ENCODE measurements at regions not wholly inside any gene's neighbourhood (a gene's known extent, or its start where the extent isn't known, plus 50 kb on each side); places are given as distances from the start of the nearest gene placed in this dataset.

DNA sequence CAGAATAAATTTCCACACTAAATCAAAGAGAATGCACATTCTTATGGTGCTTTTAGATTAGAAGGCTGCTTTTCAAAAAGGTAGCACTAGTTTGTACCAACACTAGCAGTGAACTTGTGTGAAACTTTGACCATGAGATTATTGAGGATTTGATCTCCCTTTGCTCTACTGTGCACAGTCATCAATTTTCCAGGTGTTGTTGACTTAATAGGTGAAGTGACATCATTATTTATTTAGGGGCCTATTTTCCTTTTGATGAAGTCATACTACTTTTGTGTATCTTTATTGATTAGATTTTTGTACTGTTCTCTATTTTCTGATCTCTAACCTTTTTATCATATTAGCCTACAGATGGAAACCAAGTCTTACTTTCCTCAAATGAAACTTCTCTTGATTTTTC is 507.9 kb upstream of the LCORL start:
- Mint-ChIP-seq H3K4me3 (no peak overlapping the region), H3K36me3 (ENCODE audit: low read depth) (no peaks in the 10 kb centered on the region), H3K27ac (no peak overlapping the region), H3K9me3 (no peaks in the 10 kb centered on the region), H3K4me1 (no peaks in the 10 kb centered on the region), H3K27me3 (ENCODE audit: low read depth, poor library complexity) (peaks cover 13% of the 10 kb centered on the region)
- TF ChIP-seq, protein P1, sequence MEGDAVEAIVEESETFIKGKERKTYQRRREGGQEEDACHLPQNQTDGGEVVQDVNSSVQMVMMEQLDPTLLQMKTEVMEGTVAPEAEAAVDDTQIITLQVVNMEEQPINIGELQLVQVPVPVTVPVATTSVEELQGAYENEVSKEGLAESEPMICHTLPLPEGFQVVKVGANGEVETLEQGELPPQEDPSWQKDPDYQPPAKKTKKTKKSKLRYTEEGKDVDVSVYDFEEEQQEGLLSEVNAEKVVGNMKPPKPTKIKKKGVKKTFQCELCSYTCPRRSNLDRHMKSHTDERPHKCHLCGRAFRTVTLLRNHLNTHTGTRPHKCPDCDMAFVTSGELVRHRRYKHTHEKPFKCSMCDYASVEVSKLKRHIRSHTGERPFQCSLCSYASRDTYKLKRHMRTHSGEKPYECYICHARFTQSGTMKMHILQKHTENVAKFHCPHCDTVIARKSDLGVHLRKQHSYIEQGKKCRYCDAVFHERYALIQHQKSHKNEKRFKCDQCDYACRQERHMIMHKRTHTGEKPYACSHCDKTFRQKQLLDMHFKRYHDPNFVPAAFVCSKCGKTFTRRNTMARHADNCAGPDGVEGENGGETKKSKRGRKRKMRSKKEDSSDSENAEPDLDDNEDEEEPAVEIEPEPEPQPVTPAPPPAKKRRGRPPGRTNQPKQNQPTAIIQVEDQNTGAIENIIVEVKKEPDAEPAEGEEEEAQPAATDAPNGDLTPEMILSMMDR (IDR thresholded peaks at IDR 0.05), result no peak
- no peak for DNase-seq

DNA sequence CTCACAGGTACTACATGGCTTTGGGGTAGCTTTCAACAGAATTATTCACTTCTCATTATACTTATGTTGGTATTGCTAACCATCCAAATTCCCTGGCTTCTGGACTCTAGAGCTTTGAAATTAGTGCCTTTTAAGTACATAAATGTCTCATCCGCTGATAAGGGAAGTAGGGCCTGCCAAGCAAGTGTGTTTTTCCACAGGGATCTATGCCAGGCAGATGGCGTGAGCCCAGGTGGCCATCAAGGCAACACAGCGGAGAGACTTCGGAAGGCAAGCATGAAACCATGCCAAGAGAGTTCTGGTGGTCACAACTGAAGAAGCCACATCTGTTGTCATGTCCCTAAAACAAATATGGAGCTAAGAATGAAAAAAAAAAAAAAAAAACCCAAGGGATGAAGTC is 503.1 kb upstream of the LCORL start:
- Mint-ChIP-seq H3K36me3 (ENCODE audit: low read depth) (no peaks in the 10 kb centered on the region), H3K27me3 (ENCODE audit: low read depth, poor library complexity) (peaks cover 11% of the 10 kb centered on the region), H3K4me1 (no peaks in the 10 kb centered on the region), H3K4me3 (no peak overlapping the region), H3K27ac (no peak overlapping the region), H3K9me3 (no peaks in the 10 kb centered on the region)
- TF ChIP-seq, protein P1 (IDR thresholded peaks at IDR 0.05), result no peak
- DNase-seq, result no peak

DNA sequence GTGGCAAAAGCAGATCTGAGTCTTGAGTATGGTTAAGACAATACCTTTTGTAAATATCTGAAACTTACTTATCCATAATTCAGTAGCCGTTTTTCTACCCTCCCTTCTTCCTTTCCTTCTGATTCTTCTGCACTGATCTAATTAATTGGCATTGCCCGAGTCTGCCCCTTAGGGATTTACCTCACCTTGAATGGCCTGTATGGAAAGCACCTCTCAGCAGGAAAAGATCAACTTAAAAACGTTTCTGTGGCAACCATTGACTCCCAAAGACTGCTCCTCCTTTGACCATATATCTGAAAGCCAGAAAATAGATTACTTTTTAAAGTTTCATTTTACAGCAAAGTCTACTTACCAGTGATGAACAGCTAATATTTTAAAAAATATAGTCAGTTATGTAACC is 496.5 kb upstream of the LCORL start:
- TF ChIP-seq, protein P1 (IDR thresholded peaks at IDR 0.05), result no peak
- no peak for DNase-seq
- peaks cover 8% of the 10 kb centered on the region for H3K27me3 Mint-ChIP-seq (ENCODE audit: low read depth, poor library complexity)
- no peak overlapping the region for H3K27ac Mint-ChIP-seq
- no peaks in the 10 kb centered on the region for H3K9me3 Mint-ChIP-seq
- no peaks in the 10 kb centered on the region for H3K4me1 Mint-ChIP-seq
- H3K36me3 Mint-ChIP-seq (ENCODE audit: low read depth), result no peaks in the 10 kb centered on the region
- no peak overlapping the region for H3K4me3 Mint-ChIP-seq

DNA sequence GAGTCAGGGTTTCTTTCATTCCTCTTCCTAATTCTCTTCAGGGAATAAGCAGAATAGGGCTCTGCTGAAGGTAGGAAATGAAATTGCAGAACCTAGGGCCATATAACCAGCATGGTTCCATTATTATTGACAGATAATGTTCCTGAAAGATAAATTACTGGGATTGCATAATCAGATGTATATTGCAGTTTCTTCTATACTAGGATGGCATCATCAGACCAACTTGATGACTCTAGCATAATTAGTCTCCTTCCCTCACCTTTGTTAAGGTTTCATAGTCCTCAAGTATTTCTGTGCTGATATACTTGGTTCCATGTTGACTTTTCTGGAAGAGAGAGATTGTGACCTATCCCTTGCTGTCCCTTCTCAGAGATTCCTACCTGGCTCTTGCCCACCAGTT is 492.3 kb upstream of the LCORL start:
- no peak overlapping the region for H3K4me3 Mint-ChIP-seq
- no peaks in the 10 kb centered on the region for H3K36me3 Mint-ChIP-seq (ENCODE audit: low read depth)
- no peak for DNase-seq
- H3K27ac Mint-ChIP-seq, result no peak overlapping the region
- H3K27me3 Mint-ChIP-seq (ENCODE audit: low read depth, poor library complexity), result peaks cover 10% of the 10 kb centered on the region
- no peaks in the 10 kb centered on the region for H3K4me1 Mint-ChIP-seq
- TF ChIP-seq, protein P1 (IDR thresholded peaks at IDR 0.05), result no peak
- H3K9me3 Mint-ChIP-seq, result no peaks in the 10 kb centered on the region

DNA sequence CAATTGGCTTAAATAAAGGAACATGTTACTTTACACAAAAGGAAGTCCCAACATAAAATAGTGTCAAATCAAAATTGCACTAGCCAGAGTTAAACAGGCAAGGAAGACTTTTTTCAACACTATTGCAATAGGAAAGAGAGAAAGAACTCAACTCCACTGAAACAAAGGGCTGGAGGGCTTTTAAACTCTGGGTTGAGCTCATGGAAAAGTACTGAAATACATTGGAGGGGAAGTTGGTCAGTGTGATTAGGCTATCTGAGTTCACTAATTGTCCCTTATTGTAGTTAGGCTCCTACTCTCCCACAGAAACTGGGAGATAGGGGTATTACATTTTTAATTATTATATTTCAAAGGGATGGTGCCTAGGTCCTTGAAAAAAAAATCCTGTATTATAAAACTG is 491.2 kb upstream of the LCORL start:
- H3K9me3 Mint-ChIP-seq, result no peaks in the 10 kb centered on the region
- H3K27me3 Mint-ChIP-seq (ENCODE audit: low read depth, poor library complexity), result peaks cover 6% of the 10 kb centered on the region
- H3K4me1 Mint-ChIP-seq, result no peaks in the 10 kb centered on the region
- no peak for DNase-seq
- H3K4me3 Mint-ChIP-seq, result no peak overlapping the region
- H3K27ac Mint-ChIP-seq, result no peak overlapping the region
- no peaks in the 10 kb centered on the region for H3K36me3 Mint-ChIP-seq (ENCODE audit: low read depth)
- TF ChIP-seq, protein P1 (IDR thresholded peaks at IDR 0.05), result no peak

DNA sequence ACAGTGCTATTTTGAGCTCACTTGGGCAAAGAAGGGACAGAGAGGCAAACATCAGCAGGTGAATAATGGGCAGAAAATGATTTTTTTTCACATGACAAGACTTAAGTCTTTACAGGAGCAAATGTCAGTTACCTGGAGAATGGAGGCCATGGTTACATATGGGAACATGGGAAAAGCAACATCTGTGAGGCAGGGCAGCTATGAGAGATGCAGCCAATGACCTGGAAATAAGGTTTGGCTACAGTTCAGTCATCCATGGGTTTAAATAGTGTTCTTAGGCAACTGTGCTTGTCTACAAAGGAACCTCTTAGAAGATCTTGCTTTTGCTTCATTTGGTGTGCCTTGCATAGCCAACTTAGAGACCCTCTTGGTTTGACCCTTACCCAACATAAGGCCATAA is 490.2 kb upstream of the LCORL start:
- Mint-ChIP-seq H3K27me3 (ENCODE audit: low read depth, poor library complexity) (peaks cover 6% of the 10 kb centered on the region), H3K4me3 (no peak overlapping the region), H3K4me1 (no peaks in the 10 kb centered on the region), H3K27ac (no peak overlapping the region), H3K36me3 (ENCODE audit: low read depth) (no peaks in the 10 kb centered on the region), H3K9me3 (no peaks in the 10 kb centered on the region)
- TF ChIP-seq, protein P1 (IDR thresholded peaks at IDR 0.05), result no peak
- no peak for DNase-seq
